Activated gamma-delta T cell treated with anti-CD3 and anti-CD28 coated beads, Interleukin-2, amount 50 U/mL, for 16 hours (primary cell): ENCODE measurements at regions not wholly inside any gene's neighbourhood (a gene's known extent, or its start where the extent isn't known, plus 50 kb on each side); places are given as distances from the start of the nearest gene placed in this dataset.

ENCODE experiments used
- DNase-seq: peaks from one replicate; pipeline ENCODE4 v3.0.0-alpha.2; 2020; ENCODE audit warnings: low read depth

DNA sequence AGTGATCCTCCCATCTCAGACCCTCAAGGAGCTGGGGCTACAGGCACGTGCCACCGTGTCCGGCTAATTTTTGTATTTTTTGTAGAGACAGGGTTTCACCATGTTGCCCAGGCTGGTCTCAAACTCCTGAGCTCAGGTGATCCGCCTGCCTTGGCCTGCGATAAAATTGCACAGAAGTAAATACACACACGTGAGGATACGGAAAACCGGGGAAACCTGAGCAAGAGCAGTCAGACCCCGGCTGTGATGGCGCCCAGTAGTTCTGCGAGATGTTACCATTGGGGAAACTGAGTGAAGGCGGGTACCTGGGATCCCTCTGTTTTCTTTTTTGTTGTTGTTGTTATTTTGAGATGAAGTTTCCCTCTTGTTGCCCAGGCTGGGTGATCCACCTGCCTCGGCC is 114.9 kb downstream of the C9orf50 start:
- no peak for DNase-seq

DNA sequence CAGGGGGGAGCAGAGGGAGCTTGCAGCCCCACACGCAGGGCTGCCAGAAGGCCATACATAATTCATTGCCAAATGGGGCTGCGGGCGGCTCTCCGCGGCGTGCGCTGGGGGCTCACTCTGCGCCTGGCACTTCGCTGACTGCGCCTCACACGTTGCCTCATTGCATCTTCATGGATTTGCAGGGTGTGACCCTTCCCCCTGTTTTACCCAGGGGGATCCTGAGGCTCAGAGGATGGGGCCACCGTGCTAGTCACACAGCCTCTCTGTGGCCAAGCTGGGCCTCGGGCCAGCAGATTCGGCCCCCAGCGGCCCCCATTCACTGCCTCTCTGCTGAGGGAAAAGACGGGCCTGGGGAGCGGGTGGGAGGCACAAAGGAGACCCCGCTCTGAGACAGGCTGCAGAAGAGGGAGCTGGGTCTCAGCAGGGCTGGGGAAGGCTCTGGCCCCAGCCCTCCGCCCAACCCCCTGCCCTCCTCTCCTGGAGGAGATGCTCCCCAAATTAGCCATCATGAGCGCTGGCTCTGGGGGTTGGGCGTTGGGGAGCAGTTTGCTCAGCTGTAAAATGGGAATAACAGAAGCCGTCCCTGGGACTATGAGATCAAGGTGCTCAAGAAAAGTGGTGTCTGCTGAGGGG is 115.5 kb downstream of the C9orf50 start:
- DNase-seq, result no peak

DNA sequence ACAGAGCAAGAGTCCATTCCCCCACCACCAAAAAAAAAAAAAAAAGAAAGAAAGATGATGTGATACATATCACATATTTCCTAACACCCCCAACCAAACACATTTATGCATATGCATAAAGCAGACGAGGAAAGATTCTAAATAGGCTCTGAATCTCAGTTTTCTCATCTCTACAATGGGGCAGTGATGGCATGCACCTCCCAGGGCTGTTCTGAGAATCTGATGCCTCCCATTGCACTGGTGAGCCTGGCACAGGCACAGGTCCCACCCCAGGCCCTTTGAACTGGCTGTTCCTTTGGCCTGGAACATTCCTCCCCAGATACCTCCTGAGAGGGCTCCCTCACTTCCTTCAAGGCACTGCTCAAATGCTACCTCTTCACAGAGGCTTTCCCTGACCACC is 116.5 kb downstream of the C9orf50 start:
- DNase-seq, result no peak

DNA sequence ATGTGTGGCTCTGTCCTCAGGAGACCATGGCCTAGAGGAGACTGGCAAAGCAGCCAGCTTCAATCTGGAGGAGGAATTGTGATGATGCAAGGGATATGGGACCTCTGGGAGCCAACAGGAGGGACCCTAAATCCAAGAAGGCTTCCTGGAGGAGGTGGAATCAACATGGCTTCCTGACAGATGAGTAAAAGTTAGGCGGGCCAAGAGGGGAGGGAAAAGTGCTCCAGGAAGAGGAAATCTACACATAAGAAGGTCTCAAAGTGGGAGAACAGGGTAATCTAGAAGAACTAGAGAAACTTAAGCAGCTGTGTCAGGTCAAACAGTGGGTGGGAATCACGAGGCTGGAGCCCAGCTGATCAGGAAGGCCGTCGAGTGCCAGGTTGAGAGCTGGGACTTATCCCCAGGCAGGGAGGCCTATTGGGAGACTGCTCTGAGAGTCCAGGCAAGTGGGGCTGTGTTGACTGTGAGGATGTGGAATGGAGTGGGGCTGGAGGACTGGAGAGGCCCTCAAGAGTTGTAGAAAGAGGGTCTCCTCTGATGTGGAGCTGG is 119.1 kb downstream of the C9orf50 start:
- no peak for DNase-seq

DNA sequence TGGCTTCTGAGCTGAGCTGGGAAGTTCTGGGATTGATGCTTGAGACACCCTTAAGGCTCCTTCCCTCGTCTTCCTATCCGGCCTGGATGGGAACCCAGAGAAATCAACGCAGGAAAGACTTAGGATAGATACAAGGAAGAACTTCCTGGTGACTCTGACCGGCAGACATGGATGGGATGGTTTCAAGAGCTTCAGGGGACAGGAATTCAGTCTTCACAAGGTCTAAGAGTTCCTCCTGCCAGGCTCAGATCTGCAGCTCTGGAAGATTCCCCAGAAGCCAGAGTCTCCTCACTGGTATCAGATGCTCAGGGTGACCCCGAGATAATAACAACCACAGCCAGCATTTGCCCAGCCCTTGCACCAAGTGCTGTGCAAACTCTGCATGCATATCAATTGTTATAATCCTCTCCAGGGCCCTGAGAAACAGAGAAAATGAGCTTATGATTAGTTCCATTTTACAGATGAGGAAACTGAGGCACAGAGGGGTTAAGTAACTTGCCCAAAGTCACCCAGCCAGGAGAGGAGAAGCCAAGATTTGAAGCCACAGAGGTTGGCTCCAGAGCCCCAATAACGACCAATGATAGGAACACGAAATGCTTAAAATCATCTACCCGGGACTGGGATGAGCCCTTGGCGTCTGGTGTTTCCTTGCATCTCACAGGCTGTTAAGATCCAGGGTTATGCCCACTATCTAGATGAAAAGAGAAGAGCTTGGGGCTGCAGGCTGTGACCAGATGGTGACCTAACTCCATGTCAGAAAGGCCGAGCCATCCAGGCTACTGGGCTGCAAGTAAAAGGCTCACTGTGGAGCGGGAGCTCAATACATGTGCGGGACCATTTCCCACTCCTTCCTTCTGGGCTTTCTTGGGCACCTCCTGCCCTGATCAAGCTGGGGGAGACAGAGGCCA is 119.8 kb downstream of the C9orf50 start:
- DNase-seq, result no peak

DNA sequence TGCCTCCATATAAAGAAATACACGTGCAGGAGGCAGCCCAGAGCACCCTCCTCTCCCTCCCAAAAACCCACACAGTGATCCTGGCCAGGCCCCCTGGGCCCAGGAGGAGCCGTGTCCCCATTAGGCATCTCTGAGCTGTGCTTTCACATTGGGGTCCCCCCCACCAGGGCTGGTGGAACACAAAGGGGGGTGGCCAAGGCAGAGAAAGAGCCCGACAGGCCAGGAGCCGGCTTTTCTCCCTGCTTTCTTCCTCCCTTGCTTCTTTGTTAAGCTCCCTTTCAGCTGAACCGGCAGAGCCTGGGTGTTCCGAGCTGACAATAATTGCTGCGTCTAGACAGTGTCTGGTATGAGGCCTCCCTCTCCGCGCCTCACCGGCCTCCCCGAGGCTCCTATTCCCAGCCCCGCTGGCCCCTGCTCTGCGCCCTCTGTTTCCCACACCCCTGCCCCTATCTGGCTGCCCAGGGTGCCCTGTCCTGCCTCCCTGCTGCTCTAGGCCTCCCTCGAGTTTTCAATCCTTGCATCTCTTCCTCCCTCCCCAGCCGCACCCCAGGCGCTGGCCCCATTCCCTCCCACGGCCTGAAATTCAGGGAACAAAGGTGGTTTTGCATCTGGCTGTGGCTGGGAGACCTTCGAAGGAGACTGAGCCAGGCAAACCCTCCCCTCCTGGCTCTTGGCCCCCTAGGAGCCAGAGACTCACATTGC is 120.6 kb downstream of the C9orf50 start:
- DNase-seq, result no peak

DNA sequence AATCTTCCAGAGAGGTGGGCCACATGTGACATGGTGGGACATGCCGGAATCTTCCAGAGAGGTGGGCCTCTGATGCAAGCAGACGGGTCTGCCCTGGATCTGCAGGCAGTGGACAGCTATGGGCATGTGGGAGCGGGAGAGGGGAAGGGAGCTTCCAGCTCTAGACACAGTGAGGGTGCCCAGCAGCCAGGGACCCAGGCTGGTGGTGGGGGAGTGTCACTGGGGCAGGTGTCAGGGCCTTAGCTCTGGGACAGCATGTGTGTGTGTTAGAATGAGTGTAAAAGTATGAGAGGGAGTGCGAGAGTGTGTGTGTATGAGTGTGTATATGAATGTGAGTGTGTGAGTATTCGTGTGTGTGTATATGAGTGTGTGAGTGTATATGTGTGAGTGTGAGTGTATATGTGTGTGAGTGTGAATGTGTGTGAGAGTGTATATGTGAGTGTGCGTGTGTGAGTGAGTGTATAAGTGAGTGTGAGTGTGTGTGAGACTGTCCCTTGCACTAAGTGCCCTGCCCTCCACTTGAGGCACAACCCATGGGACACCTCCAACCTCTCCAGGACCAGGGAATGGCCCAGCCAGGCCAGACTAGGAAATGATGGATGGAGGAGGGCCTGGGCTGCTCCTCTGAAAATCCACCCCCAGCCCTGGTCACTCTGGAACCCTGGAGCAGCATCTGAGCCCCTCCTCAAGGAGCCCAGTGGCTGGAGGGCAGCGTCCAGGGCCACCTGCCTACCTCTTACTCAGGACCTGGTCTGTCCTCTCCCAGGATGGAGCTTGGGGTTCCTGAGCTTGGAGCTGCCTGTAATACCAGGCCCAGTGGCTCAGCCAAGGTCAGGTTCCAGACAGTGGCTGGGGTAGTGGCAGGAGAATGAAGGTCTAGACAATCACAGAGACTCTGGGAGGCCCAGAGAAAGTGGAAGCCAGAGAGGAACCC is 122.2 kb downstream of the C9orf50 start:
- no peak for DNase-seq

DNA sequence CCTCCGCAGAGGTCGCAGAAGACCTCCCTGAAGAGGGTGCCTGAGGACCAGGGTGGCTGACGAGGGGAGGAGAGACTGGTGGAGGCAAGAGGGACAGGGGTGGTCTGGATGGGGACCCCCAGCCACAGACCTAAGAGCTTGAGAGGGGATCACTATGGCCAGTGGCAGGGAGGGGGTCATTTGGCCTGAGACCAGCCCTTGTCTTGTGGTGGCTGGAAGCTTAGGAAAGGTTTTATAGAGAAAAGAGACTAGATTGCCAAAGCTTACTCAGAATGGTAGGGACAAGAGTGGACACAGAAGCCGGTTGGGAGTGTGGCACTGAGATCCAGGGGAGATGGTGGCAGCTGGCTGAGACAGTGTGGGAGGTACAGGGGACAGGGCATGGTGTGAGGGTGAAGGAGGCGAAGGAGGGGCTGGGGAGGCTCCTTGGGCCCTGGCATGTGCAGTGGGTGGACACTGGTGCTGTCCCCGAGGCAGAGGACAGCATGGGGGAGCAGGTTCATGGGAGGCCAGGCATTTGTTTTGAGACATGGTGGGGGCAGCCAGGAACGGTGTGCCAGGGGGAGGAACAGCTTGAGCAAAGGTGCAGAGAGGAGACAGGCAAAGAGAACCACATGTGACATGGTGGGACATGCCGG is 123.0 kb downstream of the C9orf50 start:
- DNase-seq, result no peak

DNA sequence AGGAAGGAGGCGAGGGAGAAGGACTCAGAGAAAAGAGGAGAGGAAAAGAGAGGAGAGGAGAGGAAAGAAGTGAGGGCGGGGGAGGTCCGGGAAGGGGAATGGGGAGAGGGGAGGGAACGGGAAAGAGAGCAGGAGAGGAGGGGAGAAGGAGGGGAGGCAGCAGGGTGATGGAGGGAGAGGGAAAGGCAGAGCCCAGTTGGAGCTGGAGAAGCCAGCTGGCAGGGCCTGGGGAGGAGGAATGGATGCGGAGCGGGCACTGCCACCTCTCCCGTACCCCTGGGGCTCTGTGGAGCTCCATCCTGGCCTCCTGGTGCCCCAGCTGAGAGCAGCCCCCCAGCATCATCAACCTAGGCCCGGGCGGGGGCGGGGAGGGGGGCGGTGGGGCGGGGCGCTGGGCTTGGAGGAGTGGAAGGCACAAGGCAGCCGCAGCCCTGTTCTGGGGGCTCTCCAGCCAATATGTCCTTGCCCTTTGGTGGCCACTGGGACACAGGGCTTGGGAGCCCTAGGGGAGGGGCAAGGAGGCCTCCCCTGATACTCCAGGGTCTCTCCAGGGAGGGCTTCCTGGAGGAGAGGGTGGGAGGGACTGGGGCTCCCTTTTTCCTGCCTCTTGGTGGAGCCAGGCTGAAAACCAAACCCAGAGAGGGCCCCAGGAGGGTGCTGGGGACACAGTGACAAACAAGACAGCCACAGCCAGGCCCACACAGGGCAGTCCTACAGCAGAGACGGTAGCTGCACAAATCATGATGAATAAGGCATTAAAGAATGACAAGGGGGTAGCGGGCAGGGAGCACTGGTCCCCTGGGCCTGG is 123.7 kb downstream of the C9orf50 start:
- no peak for DNase-seq

DNA sequence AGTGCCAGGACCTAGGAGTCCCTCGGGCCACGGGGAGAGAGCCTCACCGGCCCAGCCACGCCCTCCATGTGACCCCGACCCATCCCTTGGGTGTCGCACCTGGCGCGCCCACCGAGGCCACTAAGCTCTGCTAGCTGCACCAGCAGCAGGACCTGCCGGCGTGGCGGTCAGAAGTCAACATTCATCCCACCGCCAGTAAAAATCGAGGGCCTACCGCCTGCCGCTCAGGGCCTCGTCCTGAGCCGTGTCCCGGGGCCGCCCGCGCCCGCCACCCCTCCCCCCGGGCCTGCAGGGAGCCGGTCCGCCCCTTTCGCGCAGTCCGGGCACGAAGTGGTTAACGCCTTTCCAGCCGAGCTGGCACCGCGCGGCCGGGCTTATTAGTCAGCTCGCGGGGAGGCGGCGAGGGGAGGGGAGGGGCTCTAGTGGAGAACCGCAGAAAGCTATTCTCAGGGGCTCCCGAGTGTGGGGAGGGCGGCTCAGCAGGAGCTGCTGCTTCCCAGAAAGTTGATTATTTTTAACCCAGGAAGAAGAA is 124.4 kb downstream of the C9orf50 start:
- peak; percentile 78 for DNase-seq

DNA sequence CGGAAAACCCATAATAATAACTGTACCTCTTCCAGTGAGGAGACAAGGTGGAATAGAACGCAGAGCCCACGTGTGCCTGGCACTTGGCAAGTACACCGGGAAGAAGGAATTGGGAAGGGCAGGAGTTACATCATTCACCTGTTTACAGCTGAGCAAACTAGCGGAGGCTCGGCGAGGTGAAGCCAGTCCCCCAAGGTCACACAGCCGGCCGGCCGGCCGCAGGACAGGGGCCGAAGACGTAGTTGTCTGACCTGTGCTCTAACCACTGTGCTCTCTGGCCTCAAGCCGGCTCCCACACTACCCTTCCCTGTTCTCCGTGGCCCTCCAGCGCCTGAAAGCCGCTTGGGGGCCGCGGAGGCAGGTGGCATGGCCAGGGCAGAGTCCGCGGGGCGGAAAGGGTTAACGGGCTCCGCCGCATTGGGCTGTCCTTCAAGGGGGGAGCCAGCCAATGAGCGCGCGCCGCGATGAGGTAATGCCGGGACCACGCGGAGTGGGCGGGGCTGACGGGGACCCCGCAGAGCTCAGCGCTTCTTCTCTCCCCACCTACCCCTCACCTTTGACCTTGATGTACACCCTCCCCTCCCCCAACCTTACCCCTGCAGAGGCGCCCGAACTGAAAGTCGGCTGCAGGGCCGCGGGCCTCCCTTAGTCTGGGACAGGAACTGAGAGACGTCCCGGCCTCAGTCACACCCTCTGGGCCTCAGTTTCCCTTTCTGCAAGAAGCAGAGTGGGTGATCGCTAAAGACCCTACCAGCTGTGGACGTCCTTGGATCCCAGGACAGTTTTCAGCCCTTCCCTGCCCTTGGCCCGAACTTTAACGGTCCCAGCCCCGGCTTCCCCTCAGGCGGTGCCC is 125.1 kb downstream of the C9orf50 start:
- peak; percentile 69 for DNase-seq

DNA sequence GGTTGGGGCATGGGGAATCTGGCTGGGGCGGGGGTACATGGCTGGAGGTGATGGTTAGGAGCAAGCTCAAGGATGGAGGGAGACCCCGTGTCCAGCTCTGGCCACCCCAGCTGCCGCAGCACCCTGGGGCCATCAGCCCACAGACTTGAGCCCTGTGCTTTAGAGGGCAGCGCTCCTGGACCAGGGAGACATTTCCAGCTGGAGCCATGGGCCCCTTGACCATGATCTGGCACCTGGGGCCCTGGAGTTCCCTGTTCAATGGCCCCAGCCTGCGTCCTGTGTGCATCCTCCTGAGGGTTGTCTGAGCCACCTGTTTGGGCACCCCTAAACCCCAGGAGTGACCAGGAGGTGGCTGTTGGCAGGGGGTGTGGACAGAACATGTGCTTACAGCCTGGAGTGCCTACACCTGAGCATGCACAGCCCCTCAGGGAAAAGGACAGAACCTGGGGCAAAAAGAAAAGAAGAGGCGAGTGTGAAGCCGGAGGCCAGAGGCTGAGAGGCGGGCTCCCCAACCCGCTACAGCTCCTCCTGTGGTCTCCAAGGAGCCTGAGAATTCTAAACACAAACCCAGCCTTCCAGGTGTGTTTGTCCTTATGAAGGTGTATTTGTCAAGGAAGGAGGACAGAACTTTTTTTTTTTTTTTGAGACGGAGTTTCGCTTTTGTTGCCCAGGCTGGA is 126.7 kb downstream of the C9orf50 start:
- DNase-seq, result no peak

DNA sequence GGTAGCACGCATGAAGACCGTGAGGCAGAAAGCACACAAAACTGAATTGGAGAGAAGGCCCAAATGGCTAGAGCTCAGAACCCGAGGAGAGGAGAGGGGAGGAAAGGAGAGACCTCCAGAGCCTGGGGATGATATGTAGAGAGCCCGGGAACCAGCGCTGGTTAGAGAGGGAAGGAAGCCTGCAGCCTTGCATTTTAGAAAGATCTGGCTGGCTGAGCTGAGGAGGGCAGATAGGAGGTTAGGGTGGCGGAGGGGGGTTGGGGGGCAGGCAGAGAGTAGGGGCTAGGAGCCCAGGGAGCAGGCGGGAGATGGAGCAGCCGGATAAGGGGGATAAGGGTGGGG is 127.2 kb downstream of the C9orf50 start:
- DNase-seq, result no peak

DNA sequence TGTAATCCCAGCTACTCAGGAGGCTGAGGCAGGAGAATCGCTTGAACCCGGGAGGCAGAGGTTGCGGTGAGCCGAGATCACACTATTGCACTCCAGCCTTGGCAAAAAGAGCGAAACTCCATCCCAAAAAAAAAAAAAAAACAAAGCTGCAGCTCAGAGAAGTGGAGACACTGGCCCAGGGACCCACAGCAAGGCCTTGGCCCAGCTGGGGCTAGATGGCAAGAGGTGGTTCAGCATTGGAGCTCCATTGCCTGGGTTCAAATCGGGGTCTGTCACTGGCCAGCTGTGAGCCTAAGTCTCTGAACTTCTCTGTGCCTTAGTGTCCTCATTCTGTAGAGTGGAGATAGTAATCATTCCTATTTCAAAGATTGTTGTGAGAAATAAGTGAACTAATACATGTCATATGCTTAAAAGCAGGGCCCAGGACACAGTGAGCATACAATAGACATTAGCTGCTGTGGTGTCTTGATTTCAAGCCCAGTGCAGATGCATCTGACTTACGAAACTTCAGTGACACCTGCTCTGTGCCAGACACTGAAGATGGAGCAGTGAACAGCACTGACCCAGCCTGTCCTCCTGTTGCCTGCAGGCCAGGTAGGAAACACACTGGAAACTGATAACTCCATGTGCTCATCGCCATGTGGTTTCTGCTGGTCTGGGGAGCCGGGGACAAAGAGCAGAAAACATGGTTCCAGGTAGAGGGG is 127.7 kb downstream of the C9orf50 start:
- DNase-seq, result no peak

DNA sequence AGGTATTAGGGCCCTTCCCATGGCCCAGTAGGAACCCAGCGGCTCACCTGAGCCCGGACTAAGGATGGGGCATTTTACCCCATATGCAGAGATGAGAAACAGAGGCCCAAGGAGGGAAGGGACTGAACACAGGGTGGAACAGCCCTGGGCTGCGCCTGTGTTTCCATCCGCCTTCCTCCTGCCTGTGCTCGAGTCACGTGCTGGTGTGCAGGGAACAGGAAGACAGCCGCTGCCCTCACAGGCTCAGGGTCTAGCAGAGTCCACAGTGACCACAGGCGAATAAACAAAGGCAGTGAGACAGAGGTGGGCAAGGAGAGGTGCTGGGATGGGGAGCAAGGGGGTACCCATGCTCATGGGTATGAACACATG is 129.4 kb downstream of the C9orf50 start:
- DNase-seq, result no peak

DNA sequence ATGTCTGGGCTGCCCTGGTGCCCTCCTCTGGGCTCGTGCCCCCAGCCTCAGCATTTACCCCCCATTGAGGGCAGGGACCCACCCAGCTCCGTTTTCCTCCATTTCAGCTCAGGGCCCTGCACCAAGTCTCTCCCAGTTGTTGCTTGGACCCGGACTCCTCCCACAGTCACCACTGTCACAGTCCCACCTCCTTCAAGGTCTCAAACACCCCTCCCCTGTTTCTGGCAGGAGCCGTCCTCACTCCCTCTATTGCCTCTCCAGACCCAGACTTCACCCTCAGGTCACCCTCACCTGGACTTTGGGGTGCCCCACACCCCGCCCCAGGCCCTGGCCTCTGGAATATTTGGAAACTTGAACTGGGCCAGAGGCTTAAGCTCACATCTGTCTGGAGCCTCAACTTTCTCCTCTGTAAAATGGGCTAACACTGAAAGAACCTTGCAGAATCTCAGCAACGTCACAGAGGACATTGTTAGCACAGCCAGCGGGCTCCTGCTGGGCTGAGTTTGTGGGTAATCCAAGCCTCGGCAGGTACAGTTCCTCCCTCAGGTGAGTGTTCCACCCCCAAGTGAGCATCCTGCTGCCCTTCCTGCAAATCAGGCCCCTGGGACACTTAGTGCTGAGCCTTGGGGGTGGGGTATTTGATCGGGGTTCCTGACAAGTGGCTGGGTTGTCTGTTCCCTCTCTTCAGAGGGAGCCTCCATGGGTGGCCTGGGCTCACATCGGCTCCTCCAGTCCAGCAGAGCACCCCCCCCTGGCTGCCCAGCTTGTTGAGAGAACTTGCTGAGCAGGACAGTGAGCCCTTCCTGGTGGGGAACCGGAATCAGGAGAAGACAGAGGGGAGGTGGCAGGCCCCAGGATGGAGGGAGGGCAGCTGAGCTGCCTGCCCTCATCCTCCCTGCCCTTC is 130.1 kb downstream of the C9orf50 start:
- DNase-seq, result no peak
